Mucosa of descending colon (tissue), 3 donors: ENCODE measurements at regions not wholly inside any gene's neighbourhood (a gene's known extent, or its start where the extent isn't known, plus 50 kb on each side); places are given as distances from the start of the nearest gene placed in this dataset.

Experiments used
- ATAC-seq: fragments of 200-7000 bp; cut with Tn5 transposase; one replicate; pipeline ENCODE4 v1.9.1; 2020; ENCODE audit warnings: mild to moderate bottlenecking, moderate library complexity
- DNase-seq, 3 donors: peaks; one replicate each; pipeline ENCODE4 v3.0.0-alpha.2; 2020
- H3K36me3 ChIP-seq: fragments of 200-600 bp; one replicate; pipeline ENCODE4 v1.8.0; 2021; ENCODE audit warnings: low read depth, mild to moderate bottlenecking
- H3K4me1 ChIP-seq: fragments of 200-600 bp; one replicate; pipeline ENCODE4 v1.8.0; 2021; ENCODE audit warnings: low read depth, mild to moderate bottlenecking
- H3K4me3 ChIP-seq: fragments of 200-600 bp; one replicate; pipeline ENCODE4 v1.8.0; 2021; ENCODE audit warnings: mild to moderate bottlenecking
- H3K9me3 ChIP-seq: fragments of 200-600 bp; one replicate; pipeline ENCODE4 v1.8.0; 2021; ENCODE audit warnings: mild to moderate bottlenecking
- CTCF ChIP-seq: fragments of 200-600 bp; IDR thresholded peaks from one replicate; pipeline ENCODE4 v1.8.0; 2022; ENCODE audit warnings: antibody characterized with exemption, mild to moderate bottlenecking
- intact Hi-C, 2 donors: fragments of 100-400 bp; cut with DNase I in 1 of 2; cut with micrococcal nuclease in 1 of 2; formaldehyde crosslinking; loops; one replicate each; pipeline versions ENCODE4 v1.11.0 to v1.11.1; 2022; cut with DNase I, micrococcal nuclease
- donor health status: DM: no; HTN: no; CAD: no; lungs with moderate emphysema.
- donor health status: DM: no; HTN: no; CAD: no.
- donor health status: DM: no; HTN: yes; CAD: no.

- Histone ChIP-seq H3K9me3 (no peaks in the 10 kb centered on the region), H3K36me3 (no peaks in the 10 kb centered on the region), H3K4me3 (no peak overlapping the region), H3K4me1 (no peaks in the 10 kb centered on the region)
- intact Hi-C loops: no loop called here
- ATAC-seq (no peak), DNase-seq (no peak)
- TF ChIP-seq CTCF: no peak
These were observed 62.1 kb downstream of the CTAGE1 start for GRCh38 chr18:22355598-22355997.

GRCh38 chr18:22355069-22355468 lies 62.6 kb downstream of the CTAGE1 start:
- Histone ChIP-seq H3K4me3 (no peak overlapping the region), H3K36me3 (no peaks in the 10 kb centered on the region), H3K9me3 (no peaks in the 10 kb centered on the region), H3K4me1 (no peaks in the 10 kb centered on the region)
- DNase-seq (no peak), ATAC-seq (no peak)
- TF ChIP-seq CTCF: no peak
- intact Hi-C loops: no loop called here

GRCh38 chr18:22349966-22350365 lies 67.7 kb downstream of the CTAGE1 start:
- intact Hi-C loops: loop anchor here in 1 of 2 donors (5.0 kb wide), 1 partner anchor 173 kb away; no protein-coding TSS in a partner anchor
- Histone ChIP-seq H3K36me3 (no peaks in the 10 kb centered on the region), H3K9me3 (no peaks in the 10 kb centered on the region), H3K4me1 (peaks cover 22% of the 10 kb centered on the region), H3K4me3 (no peak overlapping the region)
- no peak for TF ChIP-seq CTCF
- DNase-seq (no peak), ATAC-seq (no peak)

- DNase-seq: no peak
- intact Hi-C loops: loop anchor here in 1 of 2 donors (5.0 kb wide), 1 partner anchor 172 kb away; no protein-coding TSS in a partner anchor
- H3K36me3 ChIP-seq: no peaks in the 10 kb centered on the region
- ATAC-seq: no peak
- H3K4me3 ChIP-seq: no peak overlapping the region
- H3K4me1 ChIP-seq: peaks cover 25% of the 10 kb centered on the region
- no peak for TF ChIP-seq CTCF
- no peaks in the 10 kb centered on the region for H3K9me3 ChIP-seq
These were observed 68.3 kb downstream of the CTAGE1 start for GRCh38 chr18:22349317-22349898.

- H3K9me3 ChIP-seq: no peaks in the 10 kb centered on the region
- peak; percentile 70 for ATAC-seq
- intact Hi-C loops: loop anchor here in 1 of 2 donors (5.0 kb wide), 1 partner anchor 171 kb away; no protein-coding TSS in a partner anchor
- peak overlapping the region; percentile 17 for H3K4me3 ChIP-seq
- no peak for TF ChIP-seq CTCF
- peak; percentile 76 to 82 (median 76) for DNase-seq
- no peaks in the 10 kb centered on the region for H3K36me3 ChIP-seq
- H3K4me1 ChIP-seq: peaks cover 25% of the 10 kb centered on the region
These were observed 69.0 kb downstream of the CTAGE1 start for GRCh38 chr18:22348521-22349316.
